DMS153 (cell line): ENCODE measurements at regions not wholly inside any gene's neighbourhood (a gene's known extent, or its start where the extent isn't known, plus 50 kb on each side); places are given as distances from the start of the nearest gene placed in this dataset.

ENCODE experiments used
- DNase-seq: peaks from one replicate; lab custom pipeline; 2025; lab: John Stamatoyannopoulos, UW

- no peak for DNase-seq
These were observed 244.2 kb downstream of the WNT5A start for GRCh38 chr3:55242921-55243320.

DNA sequence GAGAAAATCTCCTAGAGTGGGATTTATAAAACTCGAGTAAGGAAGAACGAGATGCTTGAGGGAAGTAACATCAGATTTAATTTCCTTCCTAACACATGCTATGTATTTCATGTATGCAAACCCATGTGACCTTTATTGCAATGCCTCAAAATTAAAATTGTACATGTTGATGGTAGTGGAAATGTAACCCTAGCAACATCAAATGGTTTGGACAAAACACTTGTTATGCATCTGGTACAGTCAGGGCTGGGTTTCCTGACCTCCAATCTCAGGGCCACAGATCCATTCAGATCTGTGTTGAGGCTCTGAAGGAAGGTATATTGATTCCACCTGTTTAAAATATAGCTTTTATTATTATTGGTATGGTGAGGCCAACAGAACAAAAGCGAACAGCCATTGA lies 246.0 kb downstream of the WNT5A start:
- no peak for DNase-seq

GRCh38 chr3:55235416-55235815 lies 251.7 kb downstream of the WNT5A start:
- no peak for DNase-seq

- no peak for DNase-seq
These were observed 260.4 kb downstream of the WNT5A start for GRCh38 chr3:55226696-55227095.

- no peak for DNase-seq
These were observed 268.5 kb downstream of the WNT5A start for GRCh38 chr3:55218577-55218976.

DNA sequence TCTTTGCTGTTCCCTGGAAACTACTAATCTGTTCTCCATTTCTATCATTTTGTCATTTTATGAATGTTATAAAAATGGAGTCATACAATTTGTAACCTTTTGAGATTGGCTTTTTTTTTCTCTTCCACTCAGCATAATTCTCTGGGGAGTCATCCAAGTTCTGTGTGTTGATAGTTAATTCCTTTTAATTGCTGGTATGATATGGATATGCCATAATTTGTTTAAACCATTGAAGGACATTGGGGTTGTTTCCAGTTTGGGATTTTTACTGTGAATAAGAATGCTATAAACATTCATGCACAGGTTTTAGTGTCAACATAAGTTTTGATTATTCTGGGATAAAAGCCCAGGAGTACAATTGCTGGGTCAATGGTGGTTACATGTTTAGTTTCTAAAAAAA lies 279.4 kb downstream of the WNT5A start:
- DNase-seq, result no peak

GRCh38 chr3:55205990-55206389 lies 278.1 kb upstream of the LRTM1 start:
- DNase-seq, result no peak

GRCh38 chr3:55204417-55204816 lies 276.6 kb upstream of the LRTM1 start:
- no peak for DNase-seq

DNA sequence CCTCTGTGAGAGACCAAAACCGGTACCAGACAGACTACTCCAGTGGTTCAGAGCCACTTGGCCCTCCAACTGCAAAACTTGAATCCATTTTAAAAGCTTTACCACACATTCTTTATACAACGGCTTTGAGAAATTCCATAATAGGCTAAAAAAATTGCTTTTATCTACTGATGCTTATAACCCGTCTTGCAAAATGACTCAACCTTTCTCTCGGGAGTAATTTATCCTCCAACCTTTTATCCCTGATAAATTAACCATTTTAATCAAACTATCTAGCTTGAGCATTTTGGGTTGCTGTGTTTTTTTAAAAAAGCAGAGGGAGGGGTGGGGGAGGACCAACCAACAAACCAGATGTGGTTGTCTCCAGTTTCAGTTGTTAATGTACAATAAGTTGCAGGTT lies 275.7 kb upstream of the LRTM1 start:
- no peak for DNase-seq

- no peak for DNase-seq
These were observed 275.1 kb upstream of the LRTM1 start for GRCh38 chr3:55203006-55203405.

GRCh38 chr3:55202326-55202725 lies 274.5 kb upstream of the LRTM1 start:
- DNase-seq, result no peak

DNA sequence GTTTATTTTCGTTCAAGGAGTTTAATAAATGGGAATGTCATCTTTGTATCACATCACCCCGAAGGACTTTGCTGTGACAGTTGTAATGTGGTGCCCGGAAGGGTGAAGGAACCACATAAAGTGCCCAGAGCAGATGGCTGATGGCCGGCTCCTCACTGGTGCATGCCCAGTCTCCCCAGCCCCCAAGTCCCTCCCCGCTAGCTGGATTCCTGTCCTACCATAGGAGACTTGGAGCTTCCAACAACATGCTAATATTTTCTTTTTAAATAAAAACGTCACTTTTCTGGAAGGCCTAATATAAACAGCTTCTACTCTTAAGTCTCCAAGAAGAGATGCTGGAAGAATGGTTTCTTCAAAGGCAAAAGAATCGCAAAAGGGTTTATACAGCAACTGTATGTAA lies 273.9 kb upstream of the LRTM1 start:
- DNase-seq, result no peak

DNA sequence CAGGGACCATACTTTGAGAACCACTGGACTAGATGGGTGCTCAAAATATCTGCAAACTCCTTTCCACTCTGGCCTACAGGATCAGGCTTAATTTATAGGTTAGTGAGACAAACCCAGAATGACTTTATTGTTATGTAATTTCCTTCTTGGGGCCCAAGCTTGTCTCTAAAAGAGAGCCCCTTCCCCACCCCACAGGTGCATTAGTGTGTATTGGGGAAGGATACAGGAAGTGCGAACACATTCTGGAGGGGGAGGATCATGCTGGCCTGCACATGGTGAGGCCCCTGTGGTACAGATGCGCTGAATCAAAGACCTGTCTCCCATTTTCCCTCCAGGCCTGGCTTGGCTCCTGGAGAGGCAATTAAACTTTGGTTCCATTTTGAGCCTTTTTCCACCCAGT lies 273.0 kb upstream of the LRTM1 start:
- DNase-seq, result no peak

DNA sequence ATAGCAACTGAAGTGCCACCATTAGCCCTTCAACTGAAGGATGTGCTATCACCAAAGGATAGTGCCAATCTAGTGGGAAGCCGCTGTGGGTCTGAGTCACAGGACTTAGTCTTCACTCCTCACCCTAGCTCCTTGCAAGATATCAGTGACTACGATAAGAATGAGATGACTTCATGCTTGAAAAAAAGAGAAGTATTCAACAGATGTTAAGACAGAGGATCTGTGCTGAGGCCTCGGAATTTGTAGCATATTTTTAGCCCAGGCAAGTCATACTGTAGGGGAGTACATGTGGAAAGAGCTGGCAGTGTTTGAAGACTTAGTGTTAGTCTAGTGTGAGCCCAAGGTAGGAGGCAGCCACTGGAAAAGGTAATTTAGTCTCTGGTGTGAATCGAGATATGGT lies 270.7 kb upstream of the LRTM1 start:
- DNase-seq, result no peak

DNA sequence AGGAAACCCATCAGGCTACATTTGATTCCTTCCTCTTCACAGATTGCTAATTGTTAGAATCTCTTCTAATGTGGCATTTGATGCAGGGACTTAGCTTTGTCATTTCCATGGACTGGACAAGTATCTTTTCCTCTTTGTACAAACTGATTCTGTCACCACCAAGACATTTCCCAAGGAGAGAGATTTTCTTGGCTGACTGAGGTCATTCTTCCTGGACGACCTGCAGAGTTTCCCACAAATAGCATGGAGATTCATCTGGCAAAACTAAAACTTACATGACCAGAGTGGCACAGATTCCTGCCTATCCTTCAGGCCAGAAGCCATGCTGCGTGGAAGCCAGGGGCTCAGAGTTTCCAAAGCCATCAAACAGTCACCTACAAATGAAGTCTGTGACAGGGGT lies 269.2 kb upstream of the LRTM1 start:
- DNase-seq, result no peak

DNA sequence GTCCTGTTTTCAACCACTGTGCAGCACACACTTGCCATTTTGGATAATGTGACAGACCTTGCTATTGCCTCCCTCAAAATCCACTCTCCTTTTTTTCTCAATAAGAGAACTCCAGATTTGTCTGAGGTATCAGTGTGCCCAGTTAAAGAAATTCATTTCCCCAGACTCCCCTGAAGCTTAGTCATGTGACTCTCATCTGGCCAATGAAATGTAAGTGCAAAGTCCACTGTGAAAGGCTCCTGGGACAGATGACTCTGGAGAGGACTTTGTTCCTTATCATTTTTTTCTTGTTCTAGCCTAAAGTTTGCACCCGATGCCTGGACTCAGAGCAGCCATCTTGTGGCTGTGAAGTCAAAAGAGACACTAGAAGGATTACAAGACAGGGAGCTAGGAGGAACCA lies 268.6 kb upstream of the LRTM1 start:
- DNase-seq, result no peak

GRCh38 chr3:55194376-55194775 lies 266.5 kb upstream of the LRTM1 start:
- DNase-seq, result no peak

DNA sequence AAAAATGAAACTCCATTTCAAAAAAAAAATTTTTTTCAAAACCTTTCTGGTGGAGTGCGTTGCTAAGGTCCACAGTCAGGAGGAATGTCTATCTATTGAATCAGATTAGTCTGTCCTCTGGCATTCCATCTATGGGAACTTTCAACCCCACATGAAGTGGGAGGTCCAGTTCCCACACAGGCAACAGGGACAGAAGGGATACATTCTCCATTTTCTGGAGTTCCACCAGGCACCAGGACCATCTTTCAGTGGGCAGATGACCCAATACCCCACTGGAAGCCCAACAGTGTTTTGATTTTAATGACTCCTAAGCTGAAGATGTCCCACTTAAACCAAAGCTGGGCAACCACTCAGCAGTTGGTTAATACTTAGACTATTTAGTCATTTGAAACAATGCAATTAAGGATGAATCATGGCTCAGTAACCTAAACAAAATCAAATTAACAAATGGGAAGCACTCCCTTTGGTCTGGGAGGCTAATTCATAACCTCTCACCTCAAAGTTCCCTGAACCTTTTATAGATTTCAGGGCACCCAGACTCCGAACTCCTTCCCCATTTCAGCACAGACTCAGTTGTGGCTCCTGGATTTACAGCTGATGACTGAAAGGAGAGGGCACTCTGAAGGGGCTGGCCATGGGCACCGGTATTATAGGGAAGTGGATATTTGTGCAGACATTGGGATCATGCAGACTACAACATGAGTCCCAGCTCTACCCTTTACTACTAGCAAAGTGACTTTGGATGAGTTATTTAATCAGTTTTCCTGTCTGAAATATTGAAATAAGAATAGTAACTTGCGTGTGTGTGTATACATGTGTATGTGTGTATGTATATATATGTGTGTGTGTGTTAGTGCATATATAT lies 264.3 kb upstream of the LRTM1 start:
- no peak for DNase-seq

DNA sequence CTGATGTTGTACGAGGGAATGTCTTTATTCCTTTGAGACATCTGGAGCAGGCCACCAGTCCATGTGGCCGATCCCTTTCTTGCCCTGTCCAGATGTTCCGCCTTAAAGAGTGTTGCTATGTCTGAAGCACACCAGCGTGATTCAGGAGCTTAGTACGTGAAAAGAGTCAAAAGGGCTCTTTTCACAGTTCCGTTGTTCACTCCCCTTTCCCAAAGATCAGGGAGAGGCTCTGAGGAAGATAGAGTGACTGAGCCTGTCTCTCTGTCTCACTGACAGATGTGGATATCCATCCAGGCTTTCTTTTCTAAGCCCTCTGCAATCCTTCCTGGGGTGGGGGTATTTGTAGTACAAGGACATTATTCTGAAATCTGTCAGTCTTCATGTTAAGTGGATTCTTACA lies 262.5 kb upstream of the LRTM1 start:
- no peak for DNase-seq

DNA sequence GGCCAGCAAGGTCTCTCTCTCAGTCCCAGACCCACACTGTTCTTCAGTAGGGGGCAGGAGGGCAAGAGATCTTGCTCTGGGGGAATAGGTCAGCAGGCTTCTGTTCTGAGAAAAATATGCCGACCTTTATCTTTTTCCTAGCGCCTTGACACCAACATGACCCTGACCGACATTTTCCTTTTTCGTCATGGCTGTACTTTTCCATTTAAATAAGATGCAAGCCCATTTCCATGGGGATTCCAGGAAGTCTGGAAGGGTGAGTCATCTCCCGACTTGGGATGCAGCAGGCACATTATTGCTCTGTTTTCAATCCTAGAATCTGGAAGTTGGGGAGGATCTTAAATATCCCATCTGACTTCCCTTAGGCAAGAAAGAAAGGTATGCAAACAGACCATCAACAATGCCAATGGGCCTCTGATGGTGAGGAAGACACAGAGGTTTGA lies 261.5 kb upstream of the LRTM1 start:
- no peak for DNase-seq

GRCh38 chr3:55185380-55185779 lies 257.5 kb upstream of the LRTM1 start:
- DNase-seq, result no peak

GRCh38 chr3:55183201-55183600 lies 255.3 kb upstream of the LRTM1 start:
- no peak for DNase-seq

DNA sequence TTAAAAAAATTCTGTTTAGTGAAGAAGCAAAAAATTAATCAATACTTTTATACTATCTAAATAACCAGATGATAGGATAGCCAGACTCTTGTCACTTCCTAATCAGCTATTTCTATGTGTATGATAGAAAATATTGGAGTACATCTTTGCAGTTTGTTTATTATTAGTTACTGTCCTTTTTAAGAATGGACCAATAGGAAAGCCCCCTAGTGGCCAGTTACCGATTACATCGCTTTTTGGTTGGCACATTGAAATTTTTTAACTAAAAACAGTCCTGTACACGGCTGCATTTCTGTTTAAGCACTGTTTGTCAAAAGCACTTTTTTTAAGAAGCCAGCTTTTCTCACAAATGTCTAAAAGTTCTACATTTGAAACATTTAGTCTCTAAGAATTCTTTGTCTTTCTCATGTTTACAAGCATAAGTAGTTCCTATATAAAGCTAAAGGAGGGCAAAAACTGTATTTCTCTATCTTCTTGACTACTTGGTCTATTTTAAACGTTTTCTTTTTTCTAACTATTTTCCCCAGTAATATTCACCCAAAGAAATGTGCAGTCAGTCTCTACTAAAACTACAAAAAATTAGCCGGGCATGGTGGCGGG lies 253.2 kb upstream of the LRTM1 start:
- no peak for DNase-seq

- no peak for DNase-seq
These were observed 252.3 kb upstream of the LRTM1 start for GRCh38 chr3:55180161-55180560.
